NCI-H2107 treated with DMSO at 0.1 percent for 48 hours (cell line): ENCODE measurements at regions not wholly inside any gene's neighbourhood (a gene's known extent, or its start where the extent isn't known, plus 50 kb on each side); places are given as distances from the start of the nearest gene placed in this dataset.

ENCODE experiments used
- DNase-seq: peaks from one replicate; lab custom pipeline; 2025; ENCODE audit not compliant: unreplicated experiment; lab: John Stamatoyannopoulos, UW

- DNase-seq = no peak
These were observed 248.6 kb downstream of the TBX15 start for GRCh38 chr1:118739501-118739900.

- no peak for DNase-seq
These were observed 251.8 kb downstream of the TBX15 start for GRCh38 chr1:118736322-118736721.

- no peak for DNase-seq
These were observed 270.2 kb downstream of the TBX15 start for GRCh38 chr1:118717893-118718292.

GRCh38 chr1:118716775-118717174, 271.4 kb downstream of the TBX15 start:
- no peak for DNase-seq

DNA sequence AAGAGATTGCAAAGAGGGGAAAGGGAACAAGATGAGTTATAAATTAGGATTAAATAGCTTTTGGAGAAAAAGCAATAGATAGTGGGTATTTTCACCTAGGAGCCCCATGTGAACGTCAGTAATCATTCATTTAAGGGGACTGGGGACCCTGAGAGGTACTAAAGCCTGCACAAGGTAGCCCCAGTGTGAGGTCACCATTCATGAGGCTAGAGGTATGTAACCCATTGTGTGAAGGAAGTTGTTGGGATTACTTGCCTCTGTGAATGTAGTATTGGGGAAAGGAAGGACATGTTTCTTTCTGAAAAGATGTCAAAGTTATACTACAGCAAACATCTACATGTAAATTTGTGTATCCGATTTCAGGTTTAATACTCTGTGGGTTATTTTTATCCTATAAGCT, 276.8 kb downstream of the TBX15 start:
- DNase-seq = no peak

DNA sequence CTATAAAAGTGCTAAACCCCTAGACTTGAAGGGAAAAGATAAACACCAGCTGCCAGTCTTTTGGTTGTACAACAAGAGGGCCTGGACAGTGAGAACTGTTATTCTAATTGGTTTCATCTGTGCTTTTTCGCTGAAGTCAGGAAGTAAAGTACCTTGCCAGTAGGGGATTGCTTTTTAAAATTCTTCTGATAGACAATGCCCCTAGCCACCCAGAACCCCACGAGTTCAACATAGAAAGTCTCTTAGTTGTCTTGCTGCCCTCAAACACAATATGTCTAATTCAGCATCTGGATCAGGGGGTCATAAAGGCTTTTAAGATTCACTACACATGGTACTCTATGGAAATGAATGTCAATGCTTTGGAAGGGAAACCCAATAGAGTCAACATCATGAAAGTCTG, 289.2 kb downstream of the TBX15 start:
- no peak for DNase-seq

GRCh38 chr1:118692143-118692542, 296.0 kb downstream of the TBX15 start:
- DNase-seq = no peak

DNA sequence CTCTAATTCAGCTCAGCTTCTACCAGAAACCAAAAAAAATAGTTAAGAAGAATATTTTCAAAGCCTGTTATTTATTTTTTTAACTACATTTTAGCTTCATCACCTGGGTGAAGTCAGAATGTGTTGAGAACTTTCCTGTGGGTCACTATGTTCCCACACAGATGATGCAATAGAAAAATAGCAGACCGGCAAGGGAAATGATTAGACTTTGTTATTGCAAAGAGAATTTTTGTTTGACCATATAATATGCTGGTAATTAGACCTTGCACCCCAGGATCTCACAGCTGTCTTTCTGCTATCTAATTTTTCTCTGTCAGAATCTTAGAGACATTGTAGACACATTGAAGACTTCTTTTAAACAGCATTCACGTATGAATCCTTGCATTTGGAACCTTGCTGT, 299.3 kb downstream of the TBX15 start:
- DNase-seq = no peak

GRCh38 chr1:118661769-118662320, 326.3 kb downstream of the TBX15 start:
- no peak for DNase-seq

GRCh38 chr1:118660769-118661168, 327.4 kb downstream of the TBX15 start:
- DNase-seq = no peak

DNA sequence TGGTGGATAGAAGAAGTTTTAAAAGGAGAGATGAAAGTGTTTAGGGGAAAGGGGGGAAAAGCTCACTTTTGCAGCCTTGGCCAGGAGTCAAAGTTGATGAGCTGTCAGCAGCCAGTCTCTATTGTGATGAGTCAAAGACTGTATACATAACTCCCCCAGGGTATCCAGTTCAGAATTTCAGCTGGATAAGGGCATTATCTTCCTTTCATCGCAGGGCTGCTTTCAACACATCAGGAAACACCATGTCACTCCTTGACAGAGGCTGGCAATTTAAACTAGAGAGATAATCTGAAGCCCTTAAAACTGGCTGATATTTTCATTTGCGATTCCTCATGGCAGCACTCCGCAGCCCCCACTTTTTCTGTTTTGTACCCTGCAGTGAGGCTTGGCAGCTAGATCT, 328.5 kb downstream of the TBX15 start:
- DNase-seq = no peak

- no peak for DNase-seq
These were observed 337.9 kb downstream of the TBX15 start for GRCh38 chr1:118650107-118650807.

- DNase-seq = no peak
These were observed 338.6 kb downstream of the TBX15 start for GRCh38 chr1:118649369-118650106.

- no peak for DNase-seq
These were observed 352.1 kb downstream of the TBX15 start for GRCh38 chr1:118636004-118636403.

- DNase-seq = no peak
These were observed 360.7 kb downstream of the TBX15 start for GRCh38 chr1:118627435-118627834.

- DNase-seq = no peak
These were observed 366.3 kb downstream of the TBX15 start for GRCh38 chr1:118621839-118622238.

- no peak for DNase-seq
These were observed 369.4 kb downstream of the TBX15 start for GRCh38 chr1:118618618-118619340.

DNA sequence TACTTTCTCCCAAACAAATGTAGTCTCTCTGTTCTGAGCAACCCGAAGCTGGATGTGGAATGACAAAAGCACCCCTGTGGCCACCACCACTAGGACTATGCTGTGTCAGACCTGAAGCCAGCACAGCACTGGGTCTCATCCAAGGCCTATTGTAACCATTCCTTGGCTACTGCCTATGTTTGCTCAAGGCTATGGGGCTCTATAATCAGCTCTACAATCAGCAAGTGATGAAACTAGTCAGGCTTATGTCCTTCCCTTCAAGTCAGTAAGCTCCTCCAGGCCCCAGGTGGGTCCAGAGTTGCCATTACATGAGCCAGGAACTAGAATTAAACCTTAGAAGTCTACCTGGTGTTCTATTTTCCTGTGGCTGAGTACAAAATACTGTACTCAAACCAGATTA, 370.2 kb downstream of the TBX15 start:
- DNase-seq = no peak

DNA sequence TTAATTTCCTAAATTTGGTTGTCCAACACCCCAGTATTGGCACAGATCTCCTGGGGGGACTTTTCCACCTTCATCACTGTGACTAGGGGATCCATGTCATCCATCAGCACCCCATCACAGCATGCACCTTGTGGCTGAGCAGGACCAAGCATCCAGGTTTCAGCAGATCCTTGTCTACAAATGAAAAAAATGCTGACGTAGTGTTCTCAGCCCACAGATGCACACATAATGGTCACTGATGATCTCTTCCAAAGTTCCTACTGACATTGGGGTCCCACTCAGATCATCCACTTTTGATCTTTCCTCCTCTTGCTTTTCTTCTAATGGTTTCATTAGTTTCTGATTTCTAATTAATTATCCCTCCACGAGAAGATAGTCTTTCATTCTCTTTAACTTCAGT, 373.1 kb downstream of the TBX15 start:
- DNase-seq = no peak

- DNase-seq = no peak
These were observed 398.8 kb downstream of the TBX15 start for GRCh38 chr1:118589238-118589846.

DNA sequence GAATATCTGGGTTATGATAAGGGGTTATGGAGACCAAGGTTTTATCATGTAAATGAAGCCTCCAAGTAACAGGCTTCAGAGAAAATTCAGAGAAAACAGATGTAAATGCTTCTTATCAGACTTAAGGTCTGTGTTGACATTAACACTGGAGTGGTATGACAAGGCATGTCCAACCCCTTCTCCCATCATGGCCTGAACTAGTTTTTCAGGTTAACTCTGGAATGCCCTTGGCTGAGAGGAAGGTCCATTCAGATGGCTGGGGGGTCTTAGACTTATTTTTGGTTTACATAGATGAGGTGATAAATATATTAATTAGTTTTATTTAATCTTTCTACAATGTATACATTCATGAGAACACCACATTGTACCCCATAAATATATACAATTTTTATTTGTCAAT, 399.6 kb downstream of the TBX15 start:
- no peak for DNase-seq
